ENCODE measurements at regions not wholly inside any gene's neighbourhood (a gene's known extent, or its start where the extent isn't known, plus 50 kb on each side); places are given as distances from the start of the nearest gene placed in this dataset.
"Not testable (repeated sequence)": the region's sequence is repeated elsewhere in the genome, so short reads cannot be mapped to it uniquely, and the experiment has no call there.

DNA sequence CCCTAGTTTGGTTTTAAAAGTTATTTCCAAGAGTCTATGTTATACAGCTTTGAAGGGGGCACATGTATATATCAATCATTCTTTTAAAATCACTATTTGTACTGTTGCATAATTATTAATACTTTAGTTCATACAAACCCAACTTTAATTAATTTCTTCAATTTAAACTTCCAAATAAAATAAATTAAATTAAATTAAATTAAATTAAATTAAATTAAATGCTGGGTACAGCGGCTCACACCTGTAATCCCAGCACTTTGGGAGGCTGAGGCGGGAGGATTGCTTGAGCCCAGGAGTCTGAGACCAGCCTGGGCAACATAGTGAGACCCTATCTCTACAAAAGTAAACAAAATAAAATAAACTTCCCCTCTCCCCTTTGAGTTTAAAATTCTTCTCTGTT is 98.9 kb upstream of the MYO10 start:
- not testable (repeated sequence) for DNase-seq (ENCODE audit: low read depth)

DNA sequence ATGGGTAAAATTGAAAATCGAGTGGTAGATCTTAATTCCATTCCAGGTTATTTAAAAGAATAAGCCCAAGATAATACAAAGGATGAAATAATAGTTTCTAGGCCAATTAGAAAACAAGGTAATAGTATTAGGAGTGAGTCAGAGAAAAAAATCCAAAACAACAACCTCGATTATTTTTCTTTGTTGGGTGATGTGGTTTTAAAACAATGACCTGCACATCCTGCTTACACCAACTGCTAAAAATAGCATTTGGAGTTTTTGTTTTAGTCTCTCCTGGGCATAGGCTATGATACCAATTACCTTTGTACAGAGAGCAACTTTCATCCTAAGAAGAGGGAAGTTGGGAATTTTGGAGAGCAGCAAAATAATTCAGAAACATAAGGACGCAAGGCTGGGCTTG is 101.7 kb upstream of the MYO10 start:
- no peak for DNase-seq (ENCODE audit: low read depth)

GRCh38 chr5:17039170-17039569 is 103.1 kb upstream of the MYO10 start:
- no peak for DNase-seq (ENCODE audit: low read depth)

GRCh38 chr5:17042041-17042440 is 106.0 kb upstream of the MYO10 start:
- DNase-seq (ENCODE audit: low read depth), result peak; percentile 60

DNA sequence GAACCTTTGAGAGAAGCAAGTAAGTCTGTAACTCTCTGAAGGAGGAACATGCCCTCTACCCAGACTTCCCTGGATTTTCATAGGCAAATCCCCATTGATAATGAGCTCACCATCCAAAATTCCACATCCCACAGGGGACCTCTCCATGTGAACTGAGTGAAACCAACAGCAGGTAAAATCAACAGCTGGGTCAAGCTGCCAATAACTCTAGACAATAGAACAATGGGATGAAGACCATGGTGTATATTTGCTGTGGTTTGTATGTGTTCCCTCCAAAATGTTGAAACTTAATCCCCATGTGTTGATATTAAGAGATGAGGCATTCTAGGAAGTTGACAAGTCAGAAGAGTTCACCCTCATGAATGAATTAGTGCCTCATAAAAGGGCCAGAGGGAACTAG is 110.2 kb upstream of the MYO10 start:
- no peak for DNase-seq (ENCODE audit: low read depth)

GRCh38 chr5:17050236-17050635 is 114.1 kb upstream of the MYO10 start:
- DNase-seq (ENCODE audit: low read depth), result no peak

DNA sequence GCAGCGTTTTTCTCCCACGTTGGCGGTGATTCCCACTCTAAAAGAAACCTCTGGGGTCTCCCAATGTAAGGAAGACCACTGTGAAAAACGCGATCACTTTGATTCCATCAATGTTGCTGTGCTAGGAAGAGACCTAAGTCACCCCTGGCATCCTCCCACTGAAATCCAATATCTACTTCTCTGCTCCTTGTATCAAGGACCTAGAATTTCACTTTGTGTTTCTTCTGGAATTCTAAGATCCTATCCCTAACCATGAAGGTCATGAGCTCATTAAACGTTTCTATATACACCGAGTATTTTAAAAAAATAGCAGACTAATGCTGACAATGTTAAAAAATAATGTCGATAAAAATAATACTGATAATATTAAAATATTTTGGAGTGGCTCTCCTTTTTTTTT is 118.8 kb upstream of the MYO10 start:
- DNase-seq (ENCODE audit: low read depth), result no peak

DNA sequence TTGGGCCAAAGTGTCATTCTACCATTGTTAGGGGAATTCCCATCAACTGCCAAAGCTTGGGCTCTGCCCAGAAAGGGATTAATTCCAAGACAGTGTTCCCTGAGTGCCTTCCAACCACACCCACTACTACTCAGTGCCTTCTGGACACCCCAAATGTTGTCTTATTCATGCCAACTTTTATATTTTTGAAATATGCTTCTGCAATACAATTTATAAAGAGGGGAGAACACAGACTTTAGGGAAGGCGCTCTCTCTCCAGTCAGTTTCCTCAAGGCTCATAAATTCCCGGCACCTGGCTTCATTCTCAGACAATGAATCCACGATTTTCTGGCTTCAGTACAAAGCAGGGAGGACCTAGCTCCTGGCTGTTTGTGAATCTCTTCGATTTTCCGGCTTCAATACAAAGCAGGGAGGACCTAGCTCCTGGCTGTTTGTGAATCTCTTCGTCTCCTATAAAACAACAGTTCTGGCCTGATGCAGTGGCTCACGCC is 120.1 kb upstream of the MYO10 start:
- no peak for DNase-seq (ENCODE audit: low read depth)

DNA sequence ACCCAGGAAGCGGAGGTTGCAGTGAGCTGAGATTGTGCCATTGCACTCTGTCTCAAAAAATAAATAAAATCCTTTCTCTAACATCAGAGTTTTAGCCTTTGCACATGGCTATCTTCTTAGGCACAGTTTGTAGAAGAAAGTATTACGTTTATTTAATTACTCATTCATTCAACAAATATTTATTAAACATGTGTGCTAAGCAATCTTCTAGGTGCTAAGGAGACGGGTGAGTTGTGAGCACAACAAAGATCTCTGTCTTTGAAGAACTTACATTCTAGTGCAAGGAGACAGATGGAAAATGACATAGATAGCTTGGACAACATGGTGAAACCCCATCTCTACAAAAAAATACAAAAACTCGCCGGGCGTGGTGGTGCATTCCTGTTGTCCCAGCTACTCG is 122.3 kb upstream of the MYO10 start:
- no peak for DNase-seq (ENCODE audit: low read depth)

- DNase-seq (ENCODE audit: low read depth), result no peak
These were observed 125.9 kb upstream of the MYO10 start for GRCh38 chr5:17061973-17062470.

DNA sequence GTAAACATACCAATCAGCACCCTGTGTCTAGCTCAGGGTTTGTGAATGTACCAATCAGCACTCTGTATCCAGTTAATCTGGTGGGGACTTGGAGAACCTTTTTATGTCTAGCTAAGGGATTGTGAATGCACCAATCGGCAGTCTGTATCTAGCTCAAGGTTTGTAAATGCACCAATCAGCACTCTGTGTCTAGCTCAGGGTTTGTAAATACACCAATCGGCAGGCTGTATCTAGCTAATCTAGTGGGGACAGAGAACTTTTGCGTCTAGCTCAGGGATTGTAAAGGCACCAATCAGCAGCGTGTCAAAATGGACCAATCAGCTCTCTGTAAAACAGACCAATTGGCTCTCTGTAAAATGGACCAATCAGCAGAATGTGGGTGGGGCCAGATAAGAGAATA is 126.7 kb upstream of the MYO10 start:
- not testable (repeated sequence) for DNase-seq (ENCODE audit: low read depth)

DNA sequence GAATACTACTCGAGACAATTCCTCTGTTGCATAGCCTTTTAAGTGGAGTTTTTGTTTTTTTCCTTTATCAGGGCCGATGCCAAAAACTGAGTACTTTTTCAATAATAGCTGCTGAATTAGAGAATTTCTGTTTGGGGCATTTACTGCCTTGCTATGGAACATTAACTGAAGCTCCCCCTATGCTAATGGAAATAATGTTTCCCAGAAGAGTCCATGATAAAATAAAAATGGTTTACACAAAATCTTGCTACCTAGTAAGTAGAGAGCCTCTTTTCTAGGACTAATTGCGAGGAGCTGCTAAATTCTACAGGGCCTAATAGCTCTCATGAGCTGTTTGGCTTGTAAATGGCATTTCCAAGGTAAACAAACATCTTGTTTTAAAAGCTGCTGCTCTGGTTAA is 128.2 kb upstream of the MYO10 start:
- no peak for DNase-seq (ENCODE audit: low read depth)

DNA sequence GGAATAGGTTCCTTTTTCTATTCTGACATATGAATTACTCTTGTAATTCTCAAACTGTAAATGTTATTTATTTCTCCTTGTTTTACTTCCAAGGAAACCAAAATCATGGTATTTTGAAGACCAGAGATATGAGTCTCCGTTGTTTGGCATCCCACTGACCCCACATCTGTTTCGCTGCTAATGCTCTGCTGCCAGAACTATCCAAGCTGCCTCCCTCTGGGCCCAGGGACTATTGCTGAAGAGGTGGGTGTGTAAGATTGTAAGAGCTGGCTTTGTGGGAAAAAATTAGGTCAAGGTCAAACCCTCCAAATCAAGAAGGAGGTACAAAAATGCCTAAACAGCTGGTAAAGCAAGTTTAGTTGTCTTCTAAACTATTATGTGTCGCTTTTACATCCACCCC is 129.4 kb upstream of the MYO10 start:
- DNase-seq (ENCODE audit: low read depth), result no peak

DNA sequence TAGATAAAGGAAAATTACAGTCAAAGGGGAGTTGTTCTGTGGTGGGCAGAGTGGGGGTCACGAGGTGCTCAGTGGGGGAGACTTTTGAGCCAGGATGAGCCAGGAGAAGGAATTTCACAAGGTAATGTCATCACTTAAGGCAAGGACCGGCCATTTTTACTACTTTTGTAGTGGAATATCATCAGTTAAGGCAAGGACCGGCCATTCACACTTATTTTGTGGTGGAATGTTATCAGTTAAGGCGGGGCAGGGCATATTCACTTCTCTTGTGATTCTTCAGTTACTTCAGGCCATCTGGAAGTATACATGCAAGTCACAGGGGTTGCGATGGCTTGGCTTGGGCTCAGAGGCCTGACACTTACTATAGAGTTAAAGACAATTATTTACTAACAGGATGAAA is 129.9 kb upstream of the MYO10 start:
- not testable (repeated sequence) for DNase-seq (ENCODE audit: low read depth)

- DNase-seq (ENCODE audit: low read depth), result no peak
These were observed 131.7 kb upstream of the MYO10 start for GRCh38 chr5:17067657-17068392.

DNA sequence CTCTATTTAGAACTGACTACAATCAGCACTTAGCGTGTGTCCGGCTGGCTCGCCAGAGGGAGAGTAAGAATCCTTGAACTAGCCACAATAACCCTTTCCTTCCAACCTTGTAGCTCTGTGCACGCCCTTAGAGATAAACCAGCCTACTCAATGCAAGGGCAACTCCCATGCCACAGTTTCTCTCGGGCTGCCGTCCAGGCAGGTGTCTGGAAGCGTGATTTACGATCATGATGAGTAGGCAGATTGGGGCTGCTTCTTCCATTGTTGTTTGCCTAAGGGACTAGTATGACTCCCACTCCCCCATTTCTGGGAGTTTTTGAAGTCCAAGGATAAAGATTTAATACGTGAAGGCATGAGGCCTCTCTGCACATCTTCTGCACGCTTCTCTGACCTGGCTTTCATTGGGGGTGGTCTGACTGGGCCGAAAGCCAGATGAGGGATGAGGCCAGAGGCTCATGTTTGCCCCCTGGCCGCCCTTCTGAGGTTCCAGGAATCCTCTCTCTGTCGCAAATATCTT is 134.0 kb upstream of the MYO10 start:
- no peak for DNase-seq (ENCODE audit: low read depth)

GRCh38 chr5:17070647-17071046 is 134.6 kb upstream of the MYO10 start:
- DNase-seq (ENCODE audit: low read depth), result no peak

GRCh38 chr5:17075236-17075635 is 139.1 kb upstream of the MYO10 start:
- no peak for DNase-seq (ENCODE audit: low read depth)

GRCh38 chr5:17076272-17076671 is 140.2 kb upstream of the MYO10 start:
- DNase-seq (ENCODE audit: low read depth), result no peak

GRCh38 chr5:17077440-17078233 is 139.8 kb upstream of the BASP1 start:
- DNase-seq (ENCODE audit: low read depth), result no peak

GRCh38 chr5:17079562-17079961 is 137.9 kb upstream of the BASP1 start:
- peak; percentile 62 for DNase-seq (ENCODE audit: low read depth)

- DNase-seq (ENCODE audit: low read depth), result no peak
These were observed 137.1 kb upstream of the BASP1 start for GRCh38 chr5:17080361-17080760.

- peak; percentile 62 for DNase-seq (ENCODE audit: low read depth)
These were observed 136.3 kb upstream of the BASP1 start for GRCh38 chr5:17081142-17081541.

Data from GM04504 (cell line).